NCI-H748 treated with DMSO at 0.1 percent for 48 hours (cell line): ENCODE measurements at regions not wholly inside any gene's neighbourhood (a gene's known extent, or its start where the extent isn't known, plus 50 kb on each side); places are given as distances from the start of the nearest gene placed in this dataset.

ENCODE experiments used
- DNase-seq: peaks from one replicate; lab custom pipeline; 2025; lab: John Stamatoyannopoulos, UW

GRCh38 chr16:17803625-17804410, 333.1 kb upstream of the XYLT1 start:
- DNase-seq, result no peak

- no peak for DNase-seq
Measured at GRCh38 chr16:17802571-17802970, 331.8 kb upstream of the XYLT1 start.

- DNase-seq, result no peak
Measured at GRCh38 chr16:17801068-17801467, 330.3 kb upstream of the XYLT1 start.

- DNase-seq, result no peak
Measured at GRCh38 chr16:17798716-17799115, 328.0 kb upstream of the XYLT1 start.

- DNase-seq, result no peak
Measured at GRCh38 chr16:17793354-17793753, 322.6 kb upstream of the XYLT1 start.

- DNase-seq, result no peak
Measured at GRCh38 chr16:17784073-17784472, 313.3 kb upstream of the XYLT1 start.

GRCh38 chr16:17780181-17780580, 309.4 kb upstream of the XYLT1 start:
- DNase-seq, result no peak

- no peak for DNase-seq
Measured at GRCh38 chr16:17777408-17777863, 306.7 kb upstream of the XYLT1 start.

GRCh38 chr16:17776888-17777287, 306.1 kb upstream of the XYLT1 start:
- DNase-seq, result no peak

GRCh38 chr16:17776465-17776864, 305.7 kb upstream of the XYLT1 start:
- no peak for DNase-seq

GRCh38 chr16:17775061-17775460, 304.3 kb upstream of the XYLT1 start:
- no peak for DNase-seq

- DNase-seq, result no peak
Measured at GRCh38 chr16:17773698-17774101, 302.9 kb upstream of the XYLT1 start.

GRCh38 chr16:17770104-17770503, 299.3 kb upstream of the XYLT1 start:
- DNase-seq, result no peak

- DNase-seq, result no peak
Measured at GRCh38 chr16:17769065-17769464, 298.3 kb upstream of the XYLT1 start.

GRCh38 chr16:17768257-17768656, 297.5 kb upstream of the XYLT1 start:
- no peak for DNase-seq

GRCh38 chr16:17766012-17766411, 295.3 kb upstream of the XYLT1 start:
- no peak for DNase-seq

GRCh38 chr16:17759451-17760390, 289.0 kb upstream of the XYLT1 start:
- no peak for DNase-seq

- DNase-seq, result no peak
Measured at GRCh38 chr16:17757808-17758207, 287.0 kb upstream of the XYLT1 start.

- no peak for DNase-seq
Measured at GRCh38 chr16:17755158-17755557, 284.4 kb upstream of the XYLT1 start.

- no peak for DNase-seq
Measured at GRCh38 chr16:17753434-17753833, 282.7 kb upstream of the XYLT1 start.

GRCh38 chr16:17749706-17750105, 278.9 kb upstream of the XYLT1 start:
- no peak for DNase-seq

GRCh38 chr16:17748044-17748719, 277.4 kb upstream of the XYLT1 start:
- DNase-seq, result no peak
